Panc1 (cell line): ENCODE measurements at regions not wholly inside any gene's neighbourhood (a gene's known extent, or its start where the extent isn't known, plus 50 kb on each side); places are given as distances from the start of the nearest gene placed in this dataset.

Experiments
- ATAC-seq: fragments of 200-7000 bp; cut with Tn5 transposase; 2 replicates; pipeline ENCODE4 v1.9.1; 2020; ENCODE audit warnings: mild to moderate bottlenecking, moderate library complexity
- BruUV-seq: library from RNA; stranded (reverse); fragments of 400-500 nt; replicated peaks from 2 replicates; lab custom pipeline; 2021; lab: Mats Ljungman, UMichigan
- CTCF ChIA-PET: fragments of 300-600 bp; sonication (Branson Sonifier 250); formaldehyde crosslinking; loops from one replicate; lab custom pipeline; 2022; ENCODE audit warnings: antibody characterized with exemption; lab: Charles Lee
- POLR2A ChIA-PET: fragments of 300-600 bp; sonication (Branson Sonifier 250); formaldehyde crosslinking; loops from one replicate; lab custom pipeline; 2022; ENCODE audit warnings: antibody characterized with exemption; lab: Charles Lee
- DNase-seq: peaks from one replicate; pipeline ENCODE4 v3.0.0-alpha.2; 2010; ENCODE audit warnings: low read depth, low spot score
- H3K27ac ChIP-seq: 2 replicates; pipeline ENCODE4 v1.5.1; 2011; ENCODE audit warnings: mild to moderate bottlenecking, low read length, inconsistent platforms
- H3K27me3 ChIP-seq: fragments of 200-500 bp; sonication (Bioruptor generic); 2 replicates; pipeline ENCODE4 v1.6.0; 2014; ENCODE audit warnings: low read length, inconsistent platforms; ENCODE audit not compliant: control insufficient read depth, insufficient read depth
- H3K36me3 ChIP-seq: fragments of 200-500 bp; sonication (Bioruptor generic); 2 replicates; pipeline ENCODE4 v1.5.1; 2014; ENCODE audit warnings: inconsistent platforms, mild to moderate bottlenecking, low read length, moderate library complexity; ENCODE audit not compliant: control insufficient read depth, insufficient read depth
- H3K4me1 ChIP-seq: 2 replicates; pipeline ENCODE4 v1.5.1; 2011; ENCODE audit warnings: inconsistent platforms, mild to moderate bottlenecking, low read length, moderate library complexity; ENCODE audit not compliant: control insufficient read depth, insufficient read depth
- H3K4me3 ChIP-seq, 2 experiments: 2 replicates each; pipeline ENCODE4 v1.5.1; 2011 to 2012; ENCODE audit warnings: low read depth in 2 of 2, low read length in 2 of 2, mild to moderate bottlenecking in 2 of 2, inconsistent platforms in 1 of 2, moderate library complexity in 1 of 2
- H3K9me3 ChIP-seq: fragments of 200-500 bp; sonication (Bioruptor generic); 2 replicates; pipeline ENCODE4 v1.5.1; 2014; ENCODE audit warnings: low read depth, mild to moderate bottlenecking, inconsistent platforms, low read length, moderate library complexity; ENCODE audit not compliant: control insufficient read depth, insufficient read depth
- CTCF ChIP-seq: fragments of 450-650 bp; IDR thresholded peaks from 2 replicates; pipeline ENCODE4 v1.5.1; 2017; ENCODE audit warnings: mild to moderate bottlenecking
- POLR2AphosphoS5 ChIP-seq: IDR thresholded peaks from 2 replicates; pipeline ENCODE4 v1.6.1; 2012; ENCODE audit warnings: mild to moderate bottlenecking, low read depth, low read length, moderate library complexity
- SIN3A ChIP-seq: IDR thresholded peaks from 2 replicates; pipeline ENCODE4 v1.6.1; 2012; ENCODE audit warnings: low read depth, mild to moderate bottlenecking, low read length, moderate library complexity, borderline replicate concordance; ENCODE audit not compliant: insufficient read depth
- TCF7L2 ChIP-seq: IDR thresholded peaks from 2 replicates; pipeline ENCODE4 v1.6.1; 2011; ENCODE audit warnings: mild to moderate bottlenecking, low read depth, low read length, inconsistent platforms
- in situ Hi-C: cut with HindIII; loops from 2 replicates; pipeline ENCODE4 v1.10.0; 2016; ENCODE audit warnings: low sequenced_read_pairs, low pct_unique_long_range_greater_than_20kb
- intact Hi-C: fragments of 100-400 bp; cut with micrococcal nuclease; formaldehyde crosslinking; loops from one replicate; pipeline ENCODE4 v1.10.0; 2022; ENCODE audit not compliant: unreplicated experiment
- TF ChIP-seq, protein P1 (sequence below), 2 experiments: IDR thresholded peaks; 2 replicates each; pipeline ENCODE4 v1.6.1; 2011 to 2012; ENCODE audit warnings: low read depth in 2 of 2, control low read depth in 1 of 2, low read length in 1 of 2, mild to moderate bottlenecking in 1 of 2, moderate library complexity in 1 of 2; ENCODE audit not compliant: insufficient read depth in 1 of 2

GRCh38 chr15:92315595-92316211 lies 78.0 kb upstream of the ST8SIA2 start:
- CTCF ChIA-PET: no interaction called here
- no peaks in the 10 kb centered on the region for H3K4me1 ChIP-seq
- POLR2A ChIA-PET: no interaction called here
- no peak overlapping the region for H3K27ac ChIP-seq
- no peak overlapping the region for H3K4me3 ChIP-seq
- H3K36me3 ChIP-seq: no peaks in the 10 kb centered on the region
- no TSS peak for BruUV-seq
- no peak for DNase-seq
- no peak for ATAC-seq
- intact Hi-C loops: no loop called here
- in situ Hi-C loops: no loop called here
- peaks cover 18% of the 10 kb centered on the region for H3K27me3 ChIP-seq
- TF ChIP-seq SIN3A (no peak), TCF7L2 (no peak), CTCF (no peak), POLR2AphosphoS5 (no peak)
- TF ChIP-seq, protein P1, sequence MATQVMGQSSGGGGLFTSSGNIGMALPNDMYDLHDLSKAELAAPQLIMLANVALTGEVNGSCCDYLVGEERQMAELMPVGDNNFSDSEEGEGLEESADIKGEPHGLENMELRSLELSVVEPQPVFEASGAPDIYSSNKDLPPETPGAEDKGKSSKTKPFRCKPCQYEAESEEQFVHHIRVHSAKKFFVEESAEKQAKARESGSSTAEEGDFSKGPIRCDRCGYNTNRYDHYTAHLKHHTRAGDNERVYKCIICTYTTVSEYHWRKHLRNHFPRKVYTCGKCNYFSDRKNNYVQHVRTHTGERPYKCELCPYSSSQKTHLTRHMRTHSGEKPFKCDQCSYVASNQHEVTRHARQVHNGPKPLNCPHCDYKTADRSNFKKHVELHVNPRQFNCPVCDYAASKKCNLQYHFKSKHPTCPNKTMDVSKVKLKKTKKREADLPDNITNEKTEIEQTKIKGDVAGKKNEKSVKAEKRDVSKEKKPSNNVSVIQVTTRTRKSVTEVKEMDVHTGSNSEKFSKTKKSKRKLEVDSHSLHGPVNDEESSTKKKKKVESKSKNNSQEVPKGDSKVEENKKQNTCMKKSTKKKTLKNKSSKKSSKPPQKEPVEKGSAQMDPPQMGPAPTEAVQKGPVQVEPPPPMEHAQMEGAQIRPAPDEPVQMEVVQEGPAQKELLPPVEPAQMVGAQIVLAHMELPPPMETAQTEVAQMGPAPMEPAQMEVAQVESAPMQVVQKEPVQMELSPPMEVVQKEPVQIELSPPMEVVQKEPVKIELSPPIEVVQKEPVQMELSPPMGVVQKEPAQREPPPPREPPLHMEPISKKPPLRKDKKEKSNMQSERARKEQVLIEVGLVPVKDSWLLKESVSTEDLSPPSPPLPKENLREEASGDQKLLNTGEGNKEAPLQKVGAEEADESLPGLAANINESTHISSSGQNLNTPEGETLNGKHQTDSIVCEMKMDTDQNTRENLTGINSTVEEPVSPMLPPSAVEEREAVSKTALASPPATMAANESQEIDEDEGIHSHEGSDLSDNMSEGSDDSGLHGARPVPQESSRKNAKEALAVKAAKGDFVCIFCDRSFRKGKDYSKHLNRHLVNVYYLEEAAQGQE (IDR thresholded peaks at IDR 0.05; ENCODE audit: insufficient read depth in 1 of 2, low read depth in 2 of 2, low read length in 1 of 2): no peak
- H3K9me3 ChIP-seq: no peaks in the 10 kb centered on the region

DNA sequence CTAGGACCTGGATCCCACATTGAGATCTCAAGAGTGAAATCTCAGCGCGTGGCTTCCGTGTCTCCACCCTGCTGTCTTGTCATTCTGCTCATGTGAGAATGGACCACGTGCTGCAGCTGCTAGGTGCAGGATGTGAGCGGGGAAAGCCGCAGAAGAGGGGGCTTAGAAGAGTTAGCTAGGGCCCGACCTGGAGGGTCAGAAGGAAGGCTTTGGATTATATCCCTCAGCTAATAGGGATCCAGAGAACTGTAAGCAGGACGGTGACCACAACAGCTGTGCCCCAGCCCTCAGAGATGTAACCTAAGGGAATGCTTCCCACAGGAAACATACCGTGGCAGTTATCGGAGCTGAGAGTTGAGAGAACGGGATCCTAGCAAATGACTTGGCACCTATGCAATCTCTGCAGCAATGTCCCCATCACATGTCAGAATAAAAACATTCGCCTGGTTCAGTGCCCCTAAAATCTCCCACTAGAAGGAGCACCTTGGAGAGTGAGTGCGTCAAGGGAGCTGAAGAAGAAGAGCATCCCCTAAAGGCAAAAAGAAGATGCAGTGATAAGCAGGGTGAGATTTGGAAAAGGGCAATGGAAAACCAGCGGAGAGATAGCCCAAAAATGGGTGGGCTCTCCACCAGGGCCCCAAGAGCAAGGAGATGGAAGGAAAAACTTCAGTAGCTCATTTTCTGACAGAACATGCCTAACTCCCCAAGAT lies 76.9 kb upstream of the ST8SIA2 start:
- Histone ChIP-seq H3K9me3 (no peaks in the 10 kb centered on the region), H3K4me3 (no peak overlapping the region), H3K36me3 (no peaks in the 10 kb centered on the region), H3K27ac (no peak overlapping the region), H3K27me3 (peaks cover 21% of the 10 kb centered on the region), H3K4me1 (no peaks in the 10 kb centered on the region)
- intact Hi-C loops: no loop called here
- no peak for TF ChIP-seq POLR2AphosphoS5
- TF ChIP-seq TCF7L2: no peak
- TF ChIP-seq, protein P1 (IDR thresholded peaks at IDR 0.05; ENCODE audit: insufficient read depth in 1 of 2, low read depth in 2 of 2, low read length in 1 of 2): no peak
- TF ChIP-seq SIN3A: no peak
- TF ChIP-seq CTCF: no peak
- DNase-seq (no peak), ATAC-seq (no peak)
- POLR2A ChIA-PET: no interaction called here
- no TSS peak for BruUV-seq
- CTCF ChIA-PET: no interaction called here
- in situ Hi-C loops: no loop called here
